OCI-LY3 (cell line): ENCODE measurements at regions not wholly inside any gene's neighbourhood (a gene's known extent, or its start where the extent isn't known, plus 50 kb on each side); places are given as distances from the start of the nearest gene placed in this dataset.

Source experiments
- H2AFZ ChIP-seq: fragments of 200-600, 300-600 bp; shearing (Covaris generic); 2 replicates; pipeline ENCODE4 v1.6.0; 2014; ENCODE audit warnings: antibody characterized with exemption, low read depth, low read length
- H3K27ac ChIP-seq: fragments of 200-600, 300-600 bp; sonication (generic); 2 replicates; pipeline ENCODE4 v1.5.1; 2014; ENCODE audit warnings: mild to moderate bottlenecking, low read length, moderate library complexity, mixed read lengths
- H3K27me3 ChIP-seq: fragments of 200-600, 300-600 bp; sonication (generic); 2 replicates; pipeline ENCODE4 v1.6.1; 2014; ENCODE audit warnings: low read depth, low read length, mixed read lengths
- H3K36me3 ChIP-seq: fragments of 200-600, 300-600 bp; sonication (generic); replicated peaks from 2 replicates; pipeline ENCODE3; 2014; ENCODE audit warnings: low read depth, low read length, mixed read lengths
- H3K4me1 ChIP-seq: fragments of 300-600, 200-600 bp; sonication (generic); 2 replicates; pipeline ENCODE4 v1.6.1; 2014; ENCODE audit warnings: low read length, mixed read lengths
- H3K4me2 ChIP-seq: fragments of 200-600, 300-600 bp; sonication (generic); 2 replicates; pipeline ENCODE4 v1.6.1; 2014; ENCODE audit warnings: low read length, mixed read lengths
- H3K4me3 ChIP-seq: fragments of 300-600, 200-600 bp; sonication (generic); 2 replicates; pipeline ENCODE4 v1.5.1; 2014; ENCODE audit warnings: antibody characterized with exemption, mild to moderate bottlenecking, low read length, moderate library complexity
- H3K79me2 ChIP-seq: fragments of 300-600, 200-600 bp; shearing (Covaris generic); 2 replicates; pipeline ENCODE4 v1.6.1; 2014; ENCODE audit warnings: mild to moderate bottlenecking, low read length, mixed read lengths
- H3K9ac ChIP-seq: fragments of 300-600, 200-600 bp; shearing (Covaris generic); 2 replicates; pipeline ENCODE4 v1.6.0; 2014; ENCODE audit warnings: mild to moderate bottlenecking, low read length, moderate library complexity
- H3K9me3 ChIP-seq: fragments of 200-600, 300-600 bp; shearing (Covaris generic); 2 replicates; pipeline ENCODE4 v1.6.1; 2014; ENCODE audit warnings: low read length, mixed read lengths; ENCODE audit not compliant: insufficient read depth
- H4K20me1 ChIP-seq: fragments of 200-600, 300-600 bp; sonication (generic); 2 replicates; pipeline ENCODE4 v1.6.1; 2016; ENCODE audit warnings: low read length, mixed read lengths; ENCODE audit not compliant: insufficient read depth
- CTCF ChIP-seq: fragments of 200-600, 300-600 bp; sonication (generic); IDR thresholded peaks from 2 replicates; pipeline ENCODE4 v1.5.1; 2014; ENCODE audit warnings: antibody characterized with exemption, low read length, low read depth
- EZH2phosphoT487 ChIP-seq: fragments of 200-600 bp; shearing (Covaris generic); IDR thresholded peaks from 2 replicates; pipeline ENCODE4 v1.6.1; 2018; ENCODE audit warnings: antibody characterized with exemption, mixed run types, low read depth

- Histone ChIP-seq H3K79me2 (no peaks in the 10 kb centered on the region), H4K20me1 (no peaks in the 10 kb centered on the region), H3K36me3 (no peaks in the 10 kb centered on the region), H3K4me2 (no peak overlapping the region), H3K27me3 (no peaks in the 10 kb centered on the region), H3K27ac (no peak overlapping the region), H2AFZ (no peak overlapping the region), H3K9ac (no peak overlapping the region), H3K4me1 (no peaks in the 10 kb centered on the region), H3K4me3 (no peak overlapping the region), H3K9me3 (no peaks in the 10 kb centered on the region)
- no peak for TF ChIP-seq EZH2phosphoT487
- no peak for TF ChIP-seq CTCF
Measured at GRCh38 chr11:79982185-79982584, 541.4 kb upstream of the TENM4 start.

GRCh38 chr11:79980916-79981315 is 540.1 kb upstream of the TENM4 start:
- no peak overlapping the region for H3K27ac ChIP-seq
- no peak overlapping the region for H2AFZ ChIP-seq
- H3K4me3 ChIP-seq = no peak overlapping the region
- TF ChIP-seq CTCF = no peak
- no peak for TF ChIP-seq EZH2phosphoT487
- no peak overlapping the region for H3K4me2 ChIP-seq
- no peaks in the 10 kb centered on the region for H3K9me3 ChIP-seq
- H3K79me2 ChIP-seq = no peaks in the 10 kb centered on the region
- no peak overlapping the region for H3K9ac ChIP-seq
- no peaks in the 10 kb centered on the region for H3K36me3 ChIP-seq
- no peaks in the 10 kb centered on the region for H4K20me1 ChIP-seq
- no peaks in the 10 kb centered on the region for H3K4me1 ChIP-seq
- H3K27me3 ChIP-seq = no peaks in the 10 kb centered on the region

- no peaks in the 10 kb centered on the region for H3K79me2 ChIP-seq
- H3K9me3 ChIP-seq = no peaks in the 10 kb centered on the region
- no peak overlapping the region for H3K9ac ChIP-seq
- peaks cover 6% of the 10 kb centered on the region; the same call in 1 of the 2 replicates for H3K27me3 ChIP-seq
- H3K36me3 ChIP-seq = no peaks in the 10 kb centered on the region
- H3K4me3 ChIP-seq = no peak overlapping the region
- no peaks in the 10 kb centered on the region for H3K4me1 ChIP-seq
- no peak overlapping the region for H3K4me2 ChIP-seq
- no peaks in the 10 kb centered on the region for H4K20me1 ChIP-seq
- H3K27ac ChIP-seq = no peak overlapping the region
- no peak overlapping the region for H2AFZ ChIP-seq
- TF ChIP-seq CTCF (no peak), EZH2phosphoT487 (no peak)
Measured at GRCh38 chr11:79973721-79974617, 533.1 kb upstream of the TENM4 start.

- Histone ChIP-seq H3K4me1 (no peaks in the 10 kb centered on the region), H4K20me1 (no peaks in the 10 kb centered on the region), H3K36me3 (no peaks in the 10 kb centered on the region), H3K27ac (no peak overlapping the region), H3K4me2 (no peak overlapping the region), H3K9ac (no peak overlapping the region), H3K27me3 (peaks cover 6% of the 10 kb centered on the region; the same call in 1 of the 2 replicates), H3K4me3 (no peak overlapping the region), H2AFZ (no peak overlapping the region), H3K9me3 (no peaks in the 10 kb centered on the region), H3K79me2 (no peaks in the 10 kb centered on the region)
- TF ChIP-seq CTCF = no peak
- TF ChIP-seq EZH2phosphoT487 = no peak
Measured at GRCh38 chr11:79971255-79971654, 530.4 kb upstream of the TENM4 start.
